IMR-90 (cell line): ENCODE measurements at regions not wholly inside any gene's neighbourhood (a gene's known extent, or its start where the extent isn't known, plus 50 kb on each side); places are given as distances from the start of the nearest gene placed in this dataset.

Experiments used
- BHLHE40 ChIP-seq: fragments of 150-350 bp; IDR thresholded peaks from 2 replicates; pipeline ENCODE4 v1.6.1; 2016; ENCODE audit warnings: mild to moderate bottlenecking, low read depth, low read length
- TF ChIP-seq, protein P1 (sequence below): conservative IDR thresholded peaks from 2 replicates; pipeline ENCODE4 v1.5.1; 2012; ENCODE audit warnings: mild to moderate bottlenecking, low read depth, low read length, improper control_type of control experiment

GRCh38 chr14:51600658-51601057 lies 51.1 kb upstream of the FRMD6 start:
- TF ChIP-seq BHLHE40: no peak
- TF ChIP-seq, protein P1, sequence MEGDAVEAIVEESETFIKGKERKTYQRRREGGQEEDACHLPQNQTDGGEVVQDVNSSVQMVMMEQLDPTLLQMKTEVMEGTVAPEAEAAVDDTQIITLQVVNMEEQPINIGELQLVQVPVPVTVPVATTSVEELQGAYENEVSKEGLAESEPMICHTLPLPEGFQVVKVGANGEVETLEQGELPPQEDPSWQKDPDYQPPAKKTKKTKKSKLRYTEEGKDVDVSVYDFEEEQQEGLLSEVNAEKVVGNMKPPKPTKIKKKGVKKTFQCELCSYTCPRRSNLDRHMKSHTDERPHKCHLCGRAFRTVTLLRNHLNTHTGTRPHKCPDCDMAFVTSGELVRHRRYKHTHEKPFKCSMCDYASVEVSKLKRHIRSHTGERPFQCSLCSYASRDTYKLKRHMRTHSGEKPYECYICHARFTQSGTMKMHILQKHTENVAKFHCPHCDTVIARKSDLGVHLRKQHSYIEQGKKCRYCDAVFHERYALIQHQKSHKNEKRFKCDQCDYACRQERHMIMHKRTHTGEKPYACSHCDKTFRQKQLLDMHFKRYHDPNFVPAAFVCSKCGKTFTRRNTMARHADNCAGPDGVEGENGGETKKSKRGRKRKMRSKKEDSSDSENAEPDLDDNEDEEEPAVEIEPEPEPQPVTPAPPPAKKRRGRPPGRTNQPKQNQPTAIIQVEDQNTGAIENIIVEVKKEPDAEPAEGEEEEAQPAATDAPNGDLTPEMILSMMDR: no peak
